ENCODE measurements at regions not wholly inside any gene's neighbourhood (a gene's known extent, or its start where the extent isn't known, plus 50 kb on each side); places are given as distances from the start of the nearest gene placed in this dataset.

GRCh38 chr21:28669971-28670653 lies 322.6 kb downstream of the LTN1 start:
- TF ChIP-seq CTCF (IDR thresholded peaks at IDR 0.05) (no peak), POLR2AphosphoS5 (IDR thresholded peaks at IDR 0.05) (no peak), POLR2A (IDR thresholded peaks at IDR 0.05) (no peak), EP300 (IDR thresholded peaks at IDR 0.05) (no peak)

Measured in suprapubic skin (tissue), 4 donors.